ENCODE measurements at regions not wholly inside any gene's neighbourhood (a gene's known extent, or its start where the extent isn't known, plus 50 kb on each side); places are given as distances from the start of the nearest gene placed in this dataset.

DNA sequence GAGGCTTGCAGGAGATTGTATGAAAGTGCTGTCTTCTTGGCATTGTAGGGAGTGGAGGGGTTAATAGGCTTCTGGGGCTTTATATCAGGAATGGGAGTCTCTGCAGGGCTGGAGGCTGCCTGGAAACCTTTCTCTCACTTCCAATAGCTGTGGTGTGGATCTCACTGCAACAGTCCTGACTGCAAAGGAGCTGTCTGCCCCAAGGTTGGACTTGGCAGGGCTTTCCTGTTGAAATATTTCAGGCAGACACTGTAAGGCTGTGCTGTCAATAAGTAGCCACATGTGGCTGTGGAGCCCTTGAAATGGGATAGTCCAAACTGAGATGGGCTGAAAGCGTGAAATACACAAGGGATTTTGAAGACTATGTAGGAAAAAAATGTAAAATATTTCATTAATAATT lies 399.1 kb upstream of the SPRED2 start:
- TF ChIP-seq, protein P1, sequence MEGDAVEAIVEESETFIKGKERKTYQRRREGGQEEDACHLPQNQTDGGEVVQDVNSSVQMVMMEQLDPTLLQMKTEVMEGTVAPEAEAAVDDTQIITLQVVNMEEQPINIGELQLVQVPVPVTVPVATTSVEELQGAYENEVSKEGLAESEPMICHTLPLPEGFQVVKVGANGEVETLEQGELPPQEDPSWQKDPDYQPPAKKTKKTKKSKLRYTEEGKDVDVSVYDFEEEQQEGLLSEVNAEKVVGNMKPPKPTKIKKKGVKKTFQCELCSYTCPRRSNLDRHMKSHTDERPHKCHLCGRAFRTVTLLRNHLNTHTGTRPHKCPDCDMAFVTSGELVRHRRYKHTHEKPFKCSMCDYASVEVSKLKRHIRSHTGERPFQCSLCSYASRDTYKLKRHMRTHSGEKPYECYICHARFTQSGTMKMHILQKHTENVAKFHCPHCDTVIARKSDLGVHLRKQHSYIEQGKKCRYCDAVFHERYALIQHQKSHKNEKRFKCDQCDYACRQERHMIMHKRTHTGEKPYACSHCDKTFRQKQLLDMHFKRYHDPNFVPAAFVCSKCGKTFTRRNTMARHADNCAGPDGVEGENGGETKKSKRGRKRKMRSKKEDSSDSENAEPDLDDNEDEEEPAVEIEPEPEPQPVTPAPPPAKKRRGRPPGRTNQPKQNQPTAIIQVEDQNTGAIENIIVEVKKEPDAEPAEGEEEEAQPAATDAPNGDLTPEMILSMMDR (IDR thresholded peaks at IDR 0.05; ENCODE audit: insufficient read depth, low read depth, low read length): no peak
- TF ChIP-seq EZH2 (IDR thresholded peaks at IDR 0.05; ENCODE audit: insufficient read depth, low read length): no peak
